Ascending aorta (tissue), 2 donors: ENCODE measurements at regions not wholly inside any gene's neighbourhood (a gene's known extent, or its start where the extent isn't known, plus 50 kb on each side); places are given as distances from the start of the nearest gene placed in this dataset.

ENCODE experiments used
- DNase-seq, 2 donors: peaks; one replicate each; pipeline ENCODE4 v3.0.0-alpha.2; 2019; ENCODE audit warnings: low spot score in 2 of 2
- H3K27ac ChIP-seq, 2 donors: fragments of 200-600 bp; sonication (generic); one replicate each; pipeline ENCODE4 v1.5.1; 2016 to 2017; ENCODE audit warnings: mild to moderate bottlenecking in 1 of 2
- H3K27me3 ChIP-seq: fragments of 200-600 bp; sonication (generic); one replicate; pipeline ENCODE4 v1.5.1; 2017
- H3K36me3 ChIP-seq, 2 donors: fragments of 200-600 bp; sonication (generic); one replicate each; pipeline ENCODE4 v1.5.1; 2016
- H3K4me1 ChIP-seq, 2 donors: fragments of 200-600 bp; sonication (generic); one replicate each; pipeline ENCODE4 v1.5.1; 2016 to 2017; ENCODE audit warnings: mild to moderate bottlenecking in 1 of 2
- H3K4me3 ChIP-seq, 2 donors: fragments of 200-600 bp; sonication (generic); one replicate each; pipeline ENCODE4 v1.5.1; 2016 to 2017; ENCODE audit warnings: mild to moderate bottlenecking in 1 of 2
- H3K9me3 ChIP-seq, 2 donors: fragments of 200-600 bp; sonication (generic); one replicate each; pipeline ENCODE4 v1.5.1; 2016
- CTCF ChIP-seq, 3 experiments: fragments of 200-600 bp in 2 of 3; fragments of 450-650 bp in 1 of 3; sonication (generic) in 2 of 3; IDR thresholded peaks; one replicate each; pipeline ENCODE4 v1.5.1; 2016 to 2019; ENCODE audit warnings: antibody characterized with exemption in 3 of 3, mild to moderate bottlenecking in 1 of 3, moderate library complexity in 1 of 3
- intact Hi-C: fragments of 100-400 bp; cut with DNase I; formaldehyde crosslinking; loops from one replicate; pipeline ENCODE4 v1.15.1; 2023

GRCh38 chr4:136329042-136329662 is 1203.1 kb downstream of the PCDH18 start:
- no peak for DNase-seq
- TF ChIP-seq CTCF (IDR thresholded peaks at IDR 0.05): no peak
- intact Hi-C loops: no loop called here
- H3K4me1 ChIP-seq: no peaks in the 10 kb centered on the region
- no peaks in the 10 kb centered on the region for H3K27me3 ChIP-seq
- no peak overlapping the region for H3K4me3 ChIP-seq
- H3K9me3 ChIP-seq: no peaks in the 10 kb centered on the region
- H3K36me3 ChIP-seq: no peaks in the 10 kb centered on the region
- no peak overlapping the region for H3K27ac ChIP-seq

GRCh38 chr4:136328131-136328530 is 1204.2 kb downstream of the PCDH18 start:
- intact Hi-C loops: no loop called here
- no peaks in the 10 kb centered on the region for H3K27me3 ChIP-seq
- no peak overlapping the region for H3K27ac ChIP-seq
- H3K9me3 ChIP-seq: no peaks in the 10 kb centered on the region
- H3K4me3 ChIP-seq: no peak overlapping the region
- H3K36me3 ChIP-seq: no peaks in the 10 kb centered on the region
- TF ChIP-seq CTCF (IDR thresholded peaks at IDR 0.05): no peak
- no peaks in the 10 kb centered on the region for H3K4me1 ChIP-seq
- DNase-seq: no peak

- Histone ChIP-seq H3K4me3 (no peak overlapping the region), H3K9me3 (no peaks in the 10 kb centered on the region), H3K4me1 (no peaks in the 10 kb centered on the region), H3K27me3 (no peaks in the 10 kb centered on the region), H3K36me3 (no peaks in the 10 kb centered on the region), H3K27ac (no peak overlapping the region)
- intact Hi-C loops: no loop called here
- DNase-seq: no peak
- no peak for TF ChIP-seq CTCF (IDR thresholded peaks at IDR 0.05)
Observed at GRCh38 chr4:136320465-136320813, 1211.9 kb downstream of the PCDH18 start.

- no peaks in the 10 kb centered on the region for H3K4me1 ChIP-seq
- no peaks in the 10 kb centered on the region for H3K27me3 ChIP-seq
- no peak overlapping the region for H3K4me3 ChIP-seq
- TF ChIP-seq CTCF (IDR thresholded peaks at IDR 0.05): no peak
- intact Hi-C loops: no loop called here
- H3K36me3 ChIP-seq: no peaks in the 10 kb centered on the region
- H3K27ac ChIP-seq: no peak overlapping the region
- no peak for DNase-seq
- H3K9me3 ChIP-seq: no peaks in the 10 kb centered on the region
Observed at GRCh38 chr4:136319789-136320464, 1212.4 kb downstream of the PCDH18 start.

- Histone ChIP-seq H3K9me3 (no peaks in the 10 kb centered on the region), H3K27ac (no peak overlapping the region), H3K4me3 (no peak overlapping the region), H3K4me1 (no peaks in the 10 kb centered on the region), H3K27me3 (no peaks in the 10 kb centered on the region), H3K36me3 (no peaks in the 10 kb centered on the region)
- DNase-seq: no peak
- TF ChIP-seq CTCF (IDR thresholded peaks at IDR 0.05): no peak
- intact Hi-C loops: no loop called here
Observed at GRCh38 chr4:136316961-136317360, 1215.3 kb downstream of the PCDH18 start.
